Ecto neural progenitor cell (in vitro differentiated cells): ENCODE measurements at regions not wholly inside any gene's neighbourhood (a gene's known extent, or its start where the extent isn't known, plus 50 kb on each side); places are given as distances from the start of the nearest gene placed in this dataset.

Source experiments
- DNase-seq: peaks from one replicate; pipeline ENCODE4 v3.0.0-alpha.2; 2018; ENCODE audit warnings: low spot score

GRCh38 chr4:44120646-44121045 lies 328.0 kb downstream of the KCTD8 start:
- no peak for DNase-seq

GRCh38 chr4:44121210-44121609 lies 327.4 kb downstream of the KCTD8 start:
- no peak for DNase-seq
